ENCODE measurements at regions not wholly inside any gene's neighbourhood (a gene's known extent, or its start where the extent isn't known, plus 50 kb on each side); places are given as distances from the start of the nearest gene placed in this dataset.

DNA sequence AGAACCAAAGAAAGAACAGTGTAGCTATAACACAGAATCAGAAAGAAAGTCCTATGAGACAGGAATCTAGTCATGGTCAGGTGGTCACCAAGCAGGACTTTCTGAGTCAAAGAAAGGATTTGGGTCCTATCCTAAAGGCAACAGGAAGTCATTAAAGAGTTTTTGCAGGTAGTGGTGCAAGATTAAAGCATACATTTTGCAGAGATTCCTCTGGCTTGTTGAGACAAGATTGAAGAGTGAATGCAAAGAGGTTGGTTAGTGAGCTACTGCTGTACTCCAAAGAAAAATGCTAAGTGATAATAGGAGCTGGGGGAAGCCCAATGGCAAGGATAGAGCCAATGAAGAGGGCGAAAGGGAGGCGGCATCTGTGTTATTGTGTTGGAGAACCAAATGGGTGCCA, 300.5 kb upstream of the KIF2A start:
- no peak for TF ChIP-seq YY1 (IDR thresholded peaks at IDR 0.05)
- TF ChIP-seq, protein P1, sequence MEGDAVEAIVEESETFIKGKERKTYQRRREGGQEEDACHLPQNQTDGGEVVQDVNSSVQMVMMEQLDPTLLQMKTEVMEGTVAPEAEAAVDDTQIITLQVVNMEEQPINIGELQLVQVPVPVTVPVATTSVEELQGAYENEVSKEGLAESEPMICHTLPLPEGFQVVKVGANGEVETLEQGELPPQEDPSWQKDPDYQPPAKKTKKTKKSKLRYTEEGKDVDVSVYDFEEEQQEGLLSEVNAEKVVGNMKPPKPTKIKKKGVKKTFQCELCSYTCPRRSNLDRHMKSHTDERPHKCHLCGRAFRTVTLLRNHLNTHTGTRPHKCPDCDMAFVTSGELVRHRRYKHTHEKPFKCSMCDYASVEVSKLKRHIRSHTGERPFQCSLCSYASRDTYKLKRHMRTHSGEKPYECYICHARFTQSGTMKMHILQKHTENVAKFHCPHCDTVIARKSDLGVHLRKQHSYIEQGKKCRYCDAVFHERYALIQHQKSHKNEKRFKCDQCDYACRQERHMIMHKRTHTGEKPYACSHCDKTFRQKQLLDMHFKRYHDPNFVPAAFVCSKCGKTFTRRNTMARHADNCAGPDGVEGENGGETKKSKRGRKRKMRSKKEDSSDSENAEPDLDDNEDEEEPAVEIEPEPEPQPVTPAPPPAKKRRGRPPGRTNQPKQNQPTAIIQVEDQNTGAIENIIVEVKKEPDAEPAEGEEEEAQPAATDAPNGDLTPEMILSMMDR (IDR thresholded peaks at IDR 0.05; ENCODE audit: low read depth, low read length, missing input control), result no peak
- TF ChIP-seq, protein P2, sequence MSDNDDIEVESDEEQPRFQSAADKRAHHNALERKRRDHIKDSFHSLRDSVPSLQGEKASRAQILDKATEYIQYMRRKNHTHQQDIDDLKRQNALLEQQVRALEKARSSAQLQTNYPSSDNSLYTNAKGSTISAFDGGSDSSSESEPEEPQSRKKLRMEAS (IDR thresholded peaks at IDR 0.05), result no peak
- TF ChIP-seq EGR1 (IDR thresholded peaks at IDR 0.05; ENCODE audit: low read depth in 2 of 2), result no peak
- TF ChIP-seq, protein P3, sequence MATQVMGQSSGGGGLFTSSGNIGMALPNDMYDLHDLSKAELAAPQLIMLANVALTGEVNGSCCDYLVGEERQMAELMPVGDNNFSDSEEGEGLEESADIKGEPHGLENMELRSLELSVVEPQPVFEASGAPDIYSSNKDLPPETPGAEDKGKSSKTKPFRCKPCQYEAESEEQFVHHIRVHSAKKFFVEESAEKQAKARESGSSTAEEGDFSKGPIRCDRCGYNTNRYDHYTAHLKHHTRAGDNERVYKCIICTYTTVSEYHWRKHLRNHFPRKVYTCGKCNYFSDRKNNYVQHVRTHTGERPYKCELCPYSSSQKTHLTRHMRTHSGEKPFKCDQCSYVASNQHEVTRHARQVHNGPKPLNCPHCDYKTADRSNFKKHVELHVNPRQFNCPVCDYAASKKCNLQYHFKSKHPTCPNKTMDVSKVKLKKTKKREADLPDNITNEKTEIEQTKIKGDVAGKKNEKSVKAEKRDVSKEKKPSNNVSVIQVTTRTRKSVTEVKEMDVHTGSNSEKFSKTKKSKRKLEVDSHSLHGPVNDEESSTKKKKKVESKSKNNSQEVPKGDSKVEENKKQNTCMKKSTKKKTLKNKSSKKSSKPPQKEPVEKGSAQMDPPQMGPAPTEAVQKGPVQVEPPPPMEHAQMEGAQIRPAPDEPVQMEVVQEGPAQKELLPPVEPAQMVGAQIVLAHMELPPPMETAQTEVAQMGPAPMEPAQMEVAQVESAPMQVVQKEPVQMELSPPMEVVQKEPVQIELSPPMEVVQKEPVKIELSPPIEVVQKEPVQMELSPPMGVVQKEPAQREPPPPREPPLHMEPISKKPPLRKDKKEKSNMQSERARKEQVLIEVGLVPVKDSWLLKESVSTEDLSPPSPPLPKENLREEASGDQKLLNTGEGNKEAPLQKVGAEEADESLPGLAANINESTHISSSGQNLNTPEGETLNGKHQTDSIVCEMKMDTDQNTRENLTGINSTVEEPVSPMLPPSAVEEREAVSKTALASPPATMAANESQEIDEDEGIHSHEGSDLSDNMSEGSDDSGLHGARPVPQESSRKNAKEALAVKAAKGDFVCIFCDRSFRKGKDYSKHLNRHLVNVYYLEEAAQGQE (IDR thresholded peaks at IDR 0.05), result no peak
- TF ChIP-seq SP1 (IDR thresholded peaks at IDR 0.05), result no peak
- TF ChIP-seq HNF4G (IDR thresholded peaks at IDR 0.05), result no peak
- TF ChIP-seq TAF1 (conservative IDR thresholded peaks at IDR 0.05), result no peak
- TF ChIP-seq RAD21 (IDR thresholded peaks at IDR 0.05), result no peak
- TF ChIP-seq GABPA (IDR thresholded peaks at IDR 0.05 in 1 of 2, conservative IDR thresholded peaks at IDR 0.05 in 1 of 2), result no peak
- no peak for TF ChIP-seq NR2F2 (IDR thresholded peaks at IDR 0.05)
- TF ChIP-seq HNF4A (conservative IDR thresholded peaks at IDR 0.05), result no peak
